Transverse colon (tissue), 4 donors: ENCODE measurements at regions not wholly inside any gene's neighbourhood (a gene's known extent, or its start where the extent isn't known, plus 50 kb on each side); places are given as distances from the start of the nearest gene placed in this dataset.
A peak's percentile ranks its signal among the peaks of the same experiment; 100 is the strongest.

Experiments used
- DNase-seq: peaks from one replicate; pipeline ENCODE4 v3.0.0-alpha.2; 2019
- H3K27ac ChIP-seq, 4 donors: fragments of 200-600 bp; sonication (generic); 2 replicates each; pipeline ENCODE4 v1.5.1; 2016 to 2018; ENCODE audit warnings: inconsistent platforms in 4 of 4
- H3K27me3 ChIP-seq: fragments of 200-600 bp; sonication (generic); 2 replicates; pipeline ENCODE4 v1.5.1; 2017; ENCODE audit warnings: inconsistent platforms
- H3K36me3 ChIP-seq, 4 donors: fragments of 200-600 bp; sonication (generic); 2 replicates each; pipeline ENCODE4 v1.5.1; 2017 to 2019; ENCODE audit warnings: inconsistent platforms in 4 of 4
- H3K4me1 ChIP-seq, 4 donors: fragments of 200-600 bp; sonication (generic); 2 replicates each; pipeline ENCODE4 v1.5.1; 2017 to 2020; ENCODE audit warnings: inconsistent platforms in 4 of 4
- H3K4me3 ChIP-seq, 4 donors: fragments of 200-600 bp; sonication (generic); 1 replicate in 1 of 4; 2 replicates in 3 of 4; pipeline versions ENCODE4 v1.5.1 to v1.6.1; 2017 to 2019; ENCODE audit warnings: inconsistent platforms in 4 of 4
- H3K9me3 ChIP-seq, 2 donors: fragments of 200-600 bp; sonication (generic); 2 replicates each; pipeline ENCODE4 v1.5.1; 2017 to 2019; ENCODE audit warnings: inconsistent platforms in 2 of 2
- CTCF ChIP-seq, 5 experiments: fragments of 200-600 bp in 3 of 5; fragments of 450-650 bp in 2 of 5; sonication (generic) in 3 of 5; IDR thresholded peaks; 1 replicate in 2 of 5; 2 replicates in 3 of 5; pipeline ENCODE4 v1.5.1; 2016 to 2017; ENCODE audit warnings: antibody characterized with exemption in 5 of 5, inconsistent platforms in 3 of 5, mild to moderate bottlenecking in 2 of 5, moderate library complexity in 1 of 5
- EP300 ChIP-seq: sonication (generic); formaldehyde crosslinking; IDR thresholded peaks from one replicate; pipeline ENCODE4 v1.6.1; 2017; ENCODE audit warnings: antibody characterized with exemption, low read depth
- POLR2A ChIP-seq: fragments of 450-650 bp; IDR thresholded peaks from one replicate; pipeline ENCODE4 v1.6.1; 2016; ENCODE audit warnings: antibody characterized with exemption, mild to moderate bottlenecking, moderate library complexity
- POLR2AphosphoS5 ChIP-seq, 3 donors: sonication (generic); formaldehyde crosslinking; IDR thresholded peaks; one replicate each; pipeline ENCODE4 v1.6.1; 2016; ENCODE audit warnings: antibody characterized with exemption in 3 of 3
- WGBS, 2 donors: methylation state at CpG; one replicate each; pipeline ENCODE4 v1.1.5; 2018; ENCODE audit warnings: low coverage in 1 of 2; 5-methylcytosine and 5-hydroxymethylcytosine counted together
- in situ Hi-C, 4 donors: fragments of 200-750 bp; cut with MboI; loops; one replicate each; pipeline versions ENCODE4 v1.15.0 to v1.15.1; 2017; ENCODE audit warnings: low sequenced_read_pairs in 3 of 4, low pct_ligation_motif_present in 1 of 4, low pct_unique_long_range_greater_than_20kb in 1 of 4
- intact Hi-C: fragments of 100-400 bp; cut with DNase I; formaldehyde crosslinking; loops from one replicate; pipeline ENCODE4 v1.15.1; 2023; ENCODE audit warnings: low total_unique reads

GRCh38 chr4:156710365-156711192 lies 261.0 kb downstream of the PDGFC start:
- no peaks in the 10 kb centered on the region for H3K27me3 ChIP-seq
- in situ Hi-C loops: no loop called here
- H3K9me3 ChIP-seq: no peaks in the 10 kb centered on the region
- 60 to 67% methylated on average over 1 to 4 of the region's 4 CpGs for WGBS, 2 donors
- intact Hi-C loops: no loop called here
- no peak for DNase-seq
- H3K4me1 ChIP-seq: no peaks in the 10 kb centered on the region
- H3K4me3 ChIP-seq: no peak overlapping the region
- TF ChIP-seq CTCF (IDR thresholded peaks at IDR 0.05): no peak
- TF ChIP-seq EP300: no peak
- no peak for TF ChIP-seq POLR2AphosphoS5 (IDR thresholded peaks at IDR 0.05)
- no peak for TF ChIP-seq POLR2A
- no peak overlapping the region for H3K27ac ChIP-seq
- H3K36me3 ChIP-seq: no peaks in the 10 kb centered on the region

GRCh38 chr4:156705311-156705710 lies 266.3 kb downstream of the PDGFC start:
- no peak for DNase-seq
- no peaks in the 10 kb centered on the region for H3K4me1 ChIP-seq
- intact Hi-C loops (no loop called here), in situ Hi-C loops (no loop called here)
- no peaks in the 10 kb centered on the region for H3K27me3 ChIP-seq
- H3K27ac ChIP-seq: no peak overlapping the region
- TF ChIP-seq POLR2A (no peak), POLR2AphosphoS5 (IDR thresholded peaks at IDR 0.05) (no peak), CTCF (IDR thresholded peaks at IDR 0.05) (no peak), EP300 (no peak)
- 11% methylated on average over 1 of the region's 1 CpG; no CpG with 5 or more reads in 1 of the 2 donors for WGBS, 2 donors
- no peaks in the 10 kb centered on the region for H3K36me3 ChIP-seq
- H3K4me3 ChIP-seq: no peak overlapping the region
- H3K9me3 ChIP-seq: no peaks in the 10 kb centered on the region

- TF ChIP-seq POLR2A: no peak
- DNase-seq: no peak
- WGBS, 2 donors: 82 to 83% methylated on average over 7 of the region's 7 CpGs
- intact Hi-C loops (no loop called here), in situ Hi-C loops (no loop called here)
- Histone ChIP-seq H3K27ac (no peak overlapping the region), H3K4me1 (peaks cover 0 to 20% (median 10%) of the 10 kb centered on the region in 4 donors), H3K9me3 (no peaks in the 10 kb centered on the region), H3K4me3 (no peak overlapping the region), H3K36me3 (no peaks in the 10 kb centered on the region), H3K27me3 (no peaks in the 10 kb centered on the region)
Measured at GRCh38 chr4:156695163-156695562, 276.4 kb downstream of the PDGFC start.

DNA sequence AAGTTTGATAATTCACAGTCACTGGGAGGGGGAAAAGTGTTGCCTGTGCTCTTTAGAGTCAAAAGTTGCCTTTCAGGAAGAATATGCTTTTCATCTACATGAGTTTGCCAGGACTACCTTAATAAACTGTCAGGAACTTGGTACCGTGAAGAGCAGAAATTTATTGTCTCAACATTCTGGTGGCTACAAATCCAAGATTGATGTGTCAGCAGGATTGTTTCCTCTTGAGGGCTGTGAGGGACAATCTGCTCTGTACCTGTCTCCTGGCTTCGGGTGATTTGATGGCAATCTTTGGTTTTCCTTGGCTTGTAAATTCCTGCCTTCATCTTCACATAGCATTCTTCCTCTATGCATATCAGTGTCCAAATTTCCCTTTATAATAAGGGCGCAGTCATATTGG lies 277.2 kb downstream of the PDGFC start:
- no peaks in the 10 kb centered on the region for H3K9me3 ChIP-seq
- WGBS, 2 donors: 40 to 47% methylated on average over 3 of the region's 3 CpGs
- no peak overlapping the region for H3K4me3 ChIP-seq
- no peaks in the 10 kb centered on the region for H3K36me3 ChIP-seq
- peak overlapping the region in 2 of 4 donors; percentile 10 for H3K27ac ChIP-seq
- intact Hi-C loops: no loop called here
- in situ Hi-C loops: no loop called here
- H3K27me3 ChIP-seq: no peaks in the 10 kb centered on the region
- H3K4me1 ChIP-seq: peaks cover 0 to 20% (median 10%) of the 10 kb centered on the region in 4 donors
- TF ChIP-seq POLR2A (no peak), POLR2AphosphoS5 (IDR thresholded peaks at IDR 0.05) (no peak), EP300 (no peak), CTCF (IDR thresholded peaks at IDR 0.05) (no peak)
- no peak for DNase-seq
